NOMO-1 treated with DMSO at 0.1 percent for 48 hours (cell line): ENCODE measurements at regions not wholly inside any gene's neighbourhood (a gene's known extent, or its start where the extent isn't known, plus 50 kb on each side); places are given as distances from the start of the nearest gene placed in this dataset.

ENCODE experiments used
- DNase-seq: peaks from one replicate; lab custom pipeline; 2025; ENCODE audit not compliant: unreplicated experiment; lab: John Stamatoyannopoulos, UW

- no peak for DNase-seq
Observed at GRCh38 chr2:14826518-14826917, 194.0 kb downstream of the LRATD1 start.

- DNase-seq, result no peak
Observed at GRCh38 chr2:14827226-14828023, 194.9 kb downstream of the LRATD1 start.

GRCh38 chr2:14828223-14828622 lies 195.7 kb downstream of the LRATD1 start:
- DNase-seq, result no peak

GRCh38 chr2:14828968-14829367 lies 196.5 kb downstream of the LRATD1 start:
- no peak for DNase-seq

- DNase-seq, result no peak
Observed at GRCh38 chr2:14831458-14831857, 198.9 kb downstream of the LRATD1 start.

GRCh38 chr2:14843507-14844204 lies 211.1 kb downstream of the LRATD1 start:
- no peak for DNase-seq

GRCh38 chr2:14855751-14856150 lies 223.2 kb downstream of the LRATD1 start:
- no peak for DNase-seq

GRCh38 chr2:14861181-14861580 lies 228.7 kb downstream of the LRATD1 start:
- no peak for DNase-seq

- DNase-seq, result no peak
Observed at GRCh38 chr2:14866736-14867352, 234.3 kb downstream of the LRATD1 start.

- DNase-seq, result no peak
Observed at GRCh38 chr2:14867853-14868252, 235.3 kb downstream of the LRATD1 start.

- no peak for DNase-seq
Observed at GRCh38 chr2:14872779-14873325, 240.3 kb downstream of the LRATD1 start.

GRCh38 chr2:14881651-14882327 lies 249.3 kb downstream of the LRATD1 start:
- no peak for DNase-seq

GRCh38 chr2:14884651-14885050 lies 252.1 kb downstream of the LRATD1 start:
- DNase-seq, result no peak

GRCh38 chr2:14891546-14891945 lies 259.0 kb downstream of the LRATD1 start:
- no peak for DNase-seq

- no peak for DNase-seq
Observed at GRCh38 chr2:14896330-14897030, 264.0 kb downstream of the LRATD1 start.

GRCh38 chr2:14899621-14900414 lies 267.3 kb downstream of the LRATD1 start:
- no peak for DNase-seq

GRCh38 chr2:14901737-14902136 lies 269.2 kb downstream of the LRATD1 start:
- no peak for DNase-seq

- DNase-seq, result no peak
Observed at GRCh38 chr2:14902953-14903352, 270.4 kb downstream of the LRATD1 start.

- peak; percentile 50 for DNase-seq
Observed at GRCh38 chr2:14903709-14904374, 271.3 kb downstream of the LRATD1 start.
